Heart right ventricle (tissue), 16 donors: ENCODE measurements at regions not wholly inside any gene's neighbourhood (a gene's known extent, or its start where the extent isn't known, plus 50 kb on each side); places are given as distances from the start of the nearest gene placed in this dataset.

Experiments used
- ATAC-seq, 8 donors: fragments of 200-7000 bp; cut with Tn5 transposase; one replicate each; pipeline ENCODE4 v1.9.1; 2020; ENCODE audit warnings: mild to moderate bottlenecking in 8 of 8, moderate library complexity in 8 of 8, moderate number of reproducible peaks in 1 of 8
- DNase-seq, 2 donors: peaks; one replicate each; pipeline ENCODE4 v3.0.0-alpha.2; 2020
- H3K27ac ChIP-seq, 10 donors: fragments of 200-600 bp; sonication (generic) in 2 of 10; one replicate each; pipeline versions ENCODE4 v1.5.0 to v1.8.0; 2020 to 2022; ENCODE audit warnings: mild to moderate bottlenecking in 3 of 10
- H3K27me3 ChIP-seq, 7 donors: fragments of 200-600 bp; one replicate each; pipeline ENCODE4 v1.8.0; 2021 to 2022; ENCODE audit warnings: mild to moderate bottlenecking in 2 of 7
- H3K36me3 ChIP-seq, 9 donors: fragments of 200-600 bp; sonication (generic) in 1 of 9; one replicate each; pipeline versions ENCODE4 v1.5.0 to v1.8.0; 2020 to 2022; ENCODE audit warnings: mild to moderate bottlenecking in 2 of 9
- H3K4me1 ChIP-seq, 9 donors: fragments of 200-600 bp; sonication (generic) in 1 of 9; one replicate each; pipeline versions ENCODE4 v1.5.0 to v1.8.0; 2020 to 2022; ENCODE audit warnings: mild to moderate bottlenecking in 4 of 9
- H3K4me3 ChIP-seq, 10 donors: fragments of 200-600 bp; sonication (generic) in 2 of 10; one replicate each; pipeline versions ENCODE4 v1.5.0 to v1.8.0; 2020 to 2022; ENCODE audit warnings: mild to moderate bottlenecking in 7 of 10, moderate library complexity in 2 of 10
- H3K9me3 ChIP-seq, 11 donors: fragments of 200-600 bp in 10 of 11; sonication (generic) in 2 of 11; one replicate each; pipeline versions ENCODE4 v1.5.0 to v1.8.0; 2013 to 2022; ENCODE audit warnings: mild to moderate bottlenecking in 2 of 11, control low read depth in 1 of 11, moderate library complexity in 1 of 11
- CTCF ChIP-seq, 9 donors: fragments of 200-600 bp; sonication (generic) in 2 of 9; IDR thresholded peaks; one replicate each; pipeline versions ENCODE4 v1.5.0 to v1.8.0; 2021 to 2022; ENCODE audit warnings: antibody characterized with exemption in 9 of 9, mild to moderate bottlenecking in 5 of 9, moderate library complexity in 1 of 9
- WGBS, 2 donors: extraction: QIAGEN DNeasy Blood & Tissue Kit; methylation state at CpG; one replicate each; pipeline ENCODE4 v1.1.7; 2013; ENCODE audit warnings: inconsistent platforms in 1 of 2; 5-methylcytosine and 5-hydroxymethylcytosine counted together
- intact Hi-C, 10 donors: fragments of 100-400 bp; cut with DNase I; formaldehyde crosslinking; loops; one replicate each; pipeline versions ENCODE4 v1.11.1 to v1.14.2; 2022
- donor health status: Arrhythmogenic right ventricular cardiomyopathy.
- donor health status: ischemic (EF 13 %, LVEDD 7.1; RV severe dilation, severe dysfunction).
- donor health status: healthy with polysubstance abuse.
- donor health status: DM: no; HTN: yes; CAD: no.
- donor health status: DM: no; HTN: no; CAD: no.
- donor health status: ischemic (EF 25% LVEDD 6.9; RV normal size, moderate dysfunction).
- donor health status: ischemic (EF 25% LVEDD 5.7; RV mildly dilated, moderate dysfunction).
- donor health status: healthy.
- donor health status: DM: yes; HTN: yes; CAD: no.
- donor health status: Ischemic cardiomyopathy.
- donor health status: ischemic (EF 35%, LVEDD 5.7; RV mildly dilated, moderate dysfunction).
- donor health status: nonischemic (EF 11% LVEDD 7.7; RV severe dilation, severe dysfunction).
- donor health status: DM: yes; HTN: yes; CAD: no.
- donor health status: PGD.
- donor health status: ischemic (EF 29% LVEDD 5.4; RV normal size, mild dysfunction).
- donor health status: nonischemic (EF 23%, LVEDD 6.1; RV moderate dilation, normal function).

GRCh38 chr7:91812388-91812787 is 68.1 kb downstream of the MTERF1 start:
- Histone ChIP-seq H3K27ac (no peak overlapping the region), H3K4me3 (no peak overlapping the region), H3K4me1 (peaks cover 0 to 17% (median 6%) of the 10 kb centered on the region in 9 donors), H3K9me3 (peaks cover 0 to 4% (median 0%) of the 10 kb centered on the region in 11 donors), H3K27me3 (no peaks in the 10 kb centered on the region), H3K36me3 (no peaks in the 10 kb centered on the region)
- TF ChIP-seq CTCF (IDR thresholded peaks at IDR 0.05) = no peak
- 38 to 40% methylated on average over 3 of the region's 3 CpGs for WGBS, 2 donors
- ATAC-seq = peak in 2 of 8 donors; percentile 11 to 57
- no peak for DNase-seq
- intact Hi-C loops = no loop called here

GRCh38 chr7:91814189-91814588 is 66.3 kb downstream of the MTERF1 start:
- no peak for TF ChIP-seq CTCF (IDR thresholded peaks at IDR 0.05)
- WGBS, 2 donors = 85 to 97% methylated on average over 1 of the region's 1 CpG

More at GRCh38 chr7:91814189-91814588, 66.3 kb downstream of the MTERF1 start:
- Histone ChIP-seq H3K4me3 (no peak overlapping the region), H3K36me3 (no peaks in the 10 kb centered on the region), H3K9me3 (peaks cover 0 to 4% (median 0%) of the 10 kb centered on the region in 11 donors), H3K4me1 (peaks cover 0 to 17% (median 6%) of the 10 kb centered on the region in 9 donors), H3K27ac (no peak overlapping the region), H3K27me3 (no peaks in the 10 kb centered on the region)
- intact Hi-C loops = no loop called here
- DNase-seq = no peak
- no peak for ATAC-seq
